Neural progenitor cell (in vitro differentiated cells): ENCODE measurements at regions not wholly inside any gene's neighbourhood (a gene's known extent, or its start where the extent isn't known, plus 50 kb on each side); places are given as distances from the start of the nearest gene placed in this dataset.

ENCODE experiments used
- DNase-seq: peaks from one replicate; pipeline ENCODE4 v3.0.0-alpha.2; 2016; ENCODE audit warnings: low spot score
- H2AFZ ChIP-seq: fragments of 200-600 bp; sonication (generic); replicated peaks from 2 replicates; pipeline ENCODE4 v1.6.1; 2016; ENCODE audit warnings: antibody characterized with exemption
- H3F3A ChIP-seq: fragments of 200-600 bp; sonication (generic); 2 replicates; pipeline ENCODE4 v1.6.1; 2016; ENCODE audit warnings: antibody characterized with exemption, low read depth
- H3K27ac ChIP-seq: fragments of 200-600 bp; sonication (generic); 2 replicates; pipeline ENCODE4 v1.5.1; 2016; ENCODE audit warnings: mild to moderate bottlenecking
- H3K27me3 ChIP-seq: fragments of 200-600 bp; sonication (generic); 2 replicates; pipeline ENCODE4 v1.6.1; 2016; ENCODE audit warnings: mild to moderate bottlenecking, moderate library complexity
- H3K36me3 ChIP-seq: fragments of 200-600 bp; sonication (generic); 2 replicates; pipeline ENCODE4 v1.5.1; 2016
- H3K4me1 ChIP-seq: fragments of 200-600 bp; sonication (generic); 2 replicates; pipeline ENCODE4 v1.6.1; 2016; ENCODE audit warnings: mixed run types
- H3K4me2 ChIP-seq: fragments of 200-600 bp; sonication (generic); 2 replicates; pipeline ENCODE4 v1.6.1; 2016
- H3K4me3 ChIP-seq: fragments of 200-600 bp; sonication (generic); 2 replicates; pipeline ENCODE4 v1.5.1; 2016
- H3K79me2 ChIP-seq: fragments of 200-600 bp; sonication (generic); 2 replicates; pipeline ENCODE4 v1.6.1; 2016; ENCODE audit warnings: low read depth
- H3K9ac ChIP-seq: fragments of 200-600 bp; sonication (generic); 2 replicates; pipeline ENCODE4 v1.6.1; 2016
- H3K9me3 ChIP-seq: fragments of 200-600 bp; sonication (generic); 2 replicates; pipeline ENCODE4 v1.5.1; 2016; ENCODE audit warnings: low read depth
- H4K20me1 ChIP-seq: fragments of 200-600 bp; sonication (generic); 2 replicates; pipeline ENCODE4 v1.6.1; 2016; ENCODE audit warnings: low read depth
- H3K27ac Mint-ChIP-seq: 3 replicates; pipeline ENCODE4 v1.8.0; 2021; ENCODE audit warnings: mixed read lengths
- H3K27me3 Mint-ChIP-seq: 2 replicates; pipeline ENCODE4 v1.8.0; 2022; ENCODE audit warnings: low read depth, mild to moderate bottlenecking, inconsistent platforms, moderate library complexity, mixed read lengths; ENCODE audit not compliant: insufficient read depth
- H3K36me3 Mint-ChIP-seq: 3 replicates; pipeline ENCODE4 v1.8.0; 2021; ENCODE audit warnings: mixed read lengths
- H3K4me1 Mint-ChIP-seq: 3 replicates; pipeline ENCODE4 v1.8.0; 2021; ENCODE audit warnings: mixed read lengths
- H3K4me3 Mint-ChIP-seq: 3 replicates; pipeline ENCODE4 v1.8.0; 2021; ENCODE audit warnings: mild to moderate bottlenecking, moderate library complexity, mixed read lengths
- H3K9me3 Mint-ChIP-seq: 3 replicates; pipeline ENCODE4 v1.8.0; 2020; ENCODE audit warnings: mixed read lengths
- CTCF ChIP-seq: fragments of 200-600 bp; sonication (generic); IDR thresholded peaks from 2 replicates; pipeline ENCODE4 v1.5.1; 2017; ENCODE audit warnings: antibody characterized with exemption, mild to moderate bottlenecking
- EZH2 ChIP-seq: fragments of 200-600 bp; sonication (generic); IDR thresholded peaks from 2 replicates; pipeline ENCODE4 v1.6.1; 2017; ENCODE audit warnings: antibody characterized with exemption, mild to moderate bottlenecking, moderate library complexity
- EZH2phosphoT487 ChIP-seq: fragments of 200-600 bp; sonication (generic); IDR thresholded peaks from 2 replicates; pipeline ENCODE4 v1.6.1; 2017; ENCODE audit warnings: antibody characterized with exemption

- no peaks in the 10 kb centered on the region for H4K20me1 ChIP-seq
- H3K36me3 Mint-ChIP-seq = no peaks in the 10 kb centered on the region
- no peaks in the 10 kb centered on the region for H3K9me3 ChIP-seq
- TF ChIP-seq EZH2 (no peak), CTCF (no peak), EZH2phosphoT487 (no peak)
- no peak overlapping the region for H3K27ac Mint-ChIP-seq
- no peak overlapping the region for H2AFZ ChIP-seq
- DNase-seq = no peak
- peaks cover 38% of the 10 kb centered on the region for H3K4me1 Mint-ChIP-seq
- H3K4me1 ChIP-seq = peaks cover 18% of the 10 kb centered on the region
- H3K79me2 ChIP-seq = no peaks in the 10 kb centered on the region
- H3K27ac ChIP-seq = no peak overlapping the region
- H3K9me3 Mint-ChIP-seq = no peaks in the 10 kb centered on the region
- H3K36me3 ChIP-seq = no peaks in the 10 kb centered on the region
- no peak overlapping the region for H3K4me3 ChIP-seq
- peaks cover 11% of the 10 kb centered on the region for H3K27me3 Mint-ChIP-seq
- H3F3A ChIP-seq = peaks cover 13% of the 10 kb centered on the region
- H3K4me3 Mint-ChIP-seq = no peak overlapping the region
- no peak overlapping the region for H3K4me2 ChIP-seq
- no peak overlapping the region for H3K9ac ChIP-seq
- no peaks in the 10 kb centered on the region for H3K27me3 ChIP-seq
Measured at GRCh38 chr1:114232691-114233090, 79.0 kb upstream of the SYT6 start.

- H3K9me3 ChIP-seq = no peaks in the 10 kb centered on the region
- no peak overlapping the region for H3K4me2 ChIP-seq
- no peaks in the 10 kb centered on the region for H3K79me2 ChIP-seq
- no peaks in the 10 kb centered on the region for H3K9me3 Mint-ChIP-seq
- DNase-seq = no peak
- H3F3A ChIP-seq = peaks cover 13% of the 10 kb centered on the region
- H3K36me3 ChIP-seq = no peaks in the 10 kb centered on the region
- no peaks in the 10 kb centered on the region for H3K36me3 Mint-ChIP-seq
- H3K27me3 Mint-ChIP-seq = peaks cover 14% of the 10 kb centered on the region
- H3K4me3 ChIP-seq = no peak overlapping the region
- H4K20me1 ChIP-seq = no peaks in the 10 kb centered on the region
- H3K27me3 ChIP-seq = no peaks in the 10 kb centered on the region
- H3K4me3 Mint-ChIP-seq = no peak overlapping the region
- no peak overlapping the region for H3K27ac ChIP-seq
- H3K4me1 ChIP-seq = peaks cover 18% of the 10 kb centered on the region
- peak overlapping the region; percentile 74 for H3K27ac Mint-ChIP-seq
- peaks cover 38% of the 10 kb centered on the region for H3K4me1 Mint-ChIP-seq
- no peak overlapping the region for H3K9ac ChIP-seq
- TF ChIP-seq EZH2 (no peak), EZH2phosphoT487 (no peak), CTCF (no peak)
- no peak overlapping the region for H2AFZ ChIP-seq
Measured at GRCh38 chr1:114231301-114231700, 77.6 kb upstream of the SYT6 start.

- TF ChIP-seq CTCF (no peak), EZH2 (no peak), EZH2phosphoT487 (no peak)
- Mint-ChIP-seq H3K4me1 (peaks cover 32% of the 10 kb centered on the region), H3K9me3 (no peaks in the 10 kb centered on the region), H3K27me3 (peaks cover 14% of the 10 kb centered on the region), H3K36me3 (no peaks in the 10 kb centered on the region), H3K27ac (no peak overlapping the region), H3K4me3 (no peak overlapping the region)
- DNase-seq = no peak
- Histone ChIP-seq H3K4me1 (peaks cover 18% of the 10 kb centered on the region), H3K27me3 (no peaks in the 10 kb centered on the region), H3K4me3 (no peak overlapping the region), H3F3A (peaks cover 13% of the 10 kb centered on the region), H3K79me2 (no peaks in the 10 kb centered on the region), H3K9ac (no peak overlapping the region), H3K9me3 (no peaks in the 10 kb centered on the region), H3K36me3 (no peaks in the 10 kb centered on the region), H2AFZ (no peak overlapping the region), H3K4me2 (no peak overlapping the region), H4K20me1 (no peaks in the 10 kb centered on the region), H3K27ac (no peak overlapping the region)
Measured at GRCh38 chr1:114229368-114229767, 75.7 kb upstream of the SYT6 start.
